Osteoblast (primary cell): ENCODE measurements at regions not wholly inside any gene's neighbourhood (a gene's known extent, or its start where the extent isn't known, plus 50 kb on each side); places are given as distances from the start of the nearest gene placed in this dataset.
"Not testable (repeated sequence)": the region's sequence is repeated elsewhere in the genome, so short reads cannot be mapped to it uniquely, and the experiment has no call there.

Experiments used
- DNase-seq: peaks from one replicate; pipeline ENCODE4 v3.0.0; 2011; ENCODE audit warnings: low spot score, mixed read lengths; ENCODE audit not compliant: insufficient read length; ENCODE audit errors: missing footprints
- H2AFZ ChIP-seq: 2 replicates; pipeline ENCODE4 v1.6.0; 2011; ENCODE audit warnings: mild to moderate bottlenecking, low read length
- H3K27ac ChIP-seq: 2 replicates; pipeline ENCODE4 v1.5.1; 2011; ENCODE audit warnings: mild to moderate bottlenecking, low read depth, low read length, moderate library complexity
- H3K27me3 ChIP-seq: 2 replicates; pipeline ENCODE4 v1.6.0; 2012; ENCODE audit warnings: mild to moderate bottlenecking, control low read depth, inconsistent platforms, low read length, moderate library complexity; ENCODE audit not compliant: insufficient read depth
- H3K36me3 ChIP-seq: 2 replicates; pipeline ENCODE4 v1.5.1; 2011; ENCODE audit warnings: mild to moderate bottlenecking, low read length, control low read depth, moderate library complexity; ENCODE audit not compliant: insufficient read depth
- H3K4me1 ChIP-seq: 2 replicates; pipeline ENCODE4 v1.5.1; 2011; ENCODE audit warnings: mild to moderate bottlenecking, low read length, control low read depth, moderate library complexity; ENCODE audit not compliant: insufficient read depth
- H3K4me2 ChIP-seq: 2 replicates; pipeline ENCODE4 v1.6.0; 2011; ENCODE audit warnings: mild to moderate bottlenecking, low read length; ENCODE audit not compliant: insufficient read depth
- H3K4me3 ChIP-seq: fragments of 200-600 bp; sonication (generic); 3 replicates; pipeline ENCODE4 v1.5.1; 2012; ENCODE audit warnings: mild to moderate bottlenecking, low read length, inconsistent platforms; ENCODE audit not compliant: insufficient read depth
- H3K79me2 ChIP-seq: 2 replicates; pipeline ENCODE4 v1.6.0; 2012; ENCODE audit warnings: mild to moderate bottlenecking, low read length, control low read depth, inconsistent platforms; ENCODE audit not compliant: insufficient read depth
- H3K9me3 ChIP-seq: 2 replicates; pipeline ENCODE4 v1.5.1; 2011; ENCODE audit warnings: low read depth, low read length, control low read depth
- H4K20me1 ChIP-seq: 2 replicates; pipeline ENCODE4 v1.6.0; 2012; ENCODE audit warnings: mild to moderate bottlenecking, low read length, control low read depth; ENCODE audit not compliant: insufficient read depth
- CTCF ChIP-seq: IDR thresholded peaks from 2 replicates; pipeline ENCODE4 v1.5.1; 2011; ENCODE audit warnings: mild to moderate bottlenecking, low read depth, low read length, moderate library complexity; ENCODE audit errors: extremely low read depth

GRCh38 chr14:106179761-106180160 lies 653.4 kb downstream of the TMEM121 start:
- Histone ChIP-seq H3K9me3 (no peaks in the 10 kb centered on the region), H3K27ac (no peak overlapping the region), H3K4me2 (no peak overlapping the region), H4K20me1 (no peaks in the 10 kb centered on the region), H3K27me3 (no peaks in the 10 kb centered on the region), H3K36me3 (no peaks in the 10 kb centered on the region), H3K4me1 (no peaks in the 10 kb centered on the region), H3K4me3 (no peak overlapping the region), H3K79me2 (no peaks in the 10 kb centered on the region), H2AFZ (no peak overlapping the region)
- no peak for TF ChIP-seq CTCF
- DNase-seq, result no peak

GRCh38 chr14:106184771-106185170 lies 658.4 kb downstream of the TMEM121 start:
- DNase-seq, H3K36me3 ChIP-seq, H3K4me3 ChIP-seq, H3K79me2 ChIP-seq, H2AFZ ChIP-seq, H3K4me1 ChIP-seq, H3K9me3 ChIP-seq, H3K4me2 ChIP-seq, H3K27me3 ChIP-seq, H3K27ac ChIP-seq, H4K20me1 ChIP-seq: not testable (repeated sequence)

GRCh38 chr14:106185174-106185836 lies 658.9 kb downstream of the TMEM121 start:
- H3K9me3 ChIP-seq, H3K36me3 ChIP-seq, H3K4me1 ChIP-seq, H3K27me3 ChIP-seq, H2AFZ ChIP-seq, DNase-seq, H4K20me1 ChIP-seq, H3K79me2 ChIP-seq, H3K4me3 ChIP-seq, H3K27ac ChIP-seq, H3K4me2 ChIP-seq: not testable (repeated sequence)

- Histone ChIP-seq H3K27me3 (no peaks in the 10 kb centered on the region), H3K79me2 (no peaks in the 10 kb centered on the region), H3K4me2 (no peak overlapping the region), H4K20me1 (no peaks in the 10 kb centered on the region), H3K27ac (no peak overlapping the region), H3K9me3 (no peaks in the 10 kb centered on the region), H3K4me3 (no peak overlapping the region), H3K36me3 (no peaks in the 10 kb centered on the region), H3K4me1 (no peaks in the 10 kb centered on the region), H2AFZ (no peak overlapping the region)
- no peak for TF ChIP-seq CTCF
- no peak for DNase-seq
These were observed 659.5 kb downstream of the TMEM121 start for GRCh38 chr14:106185837-106186233.

- Histone ChIP-seq H3K4me2 (no peak overlapping the region), H3K79me2 (no peaks in the 10 kb centered on the region), H3K27me3 (no peaks in the 10 kb centered on the region), H3K4me3 (no peak overlapping the region), H4K20me1 (no peaks in the 10 kb centered on the region), H2AFZ (no peak overlapping the region), H3K36me3 (no peaks in the 10 kb centered on the region), H3K4me1 (no peaks in the 10 kb centered on the region), H3K27ac (no peak overlapping the region), H3K9me3 (no peaks in the 10 kb centered on the region)
- TF ChIP-seq CTCF, result no peak
- DNase-seq, result no peak
These were observed 660.8 kb downstream of the TMEM121 start for GRCh38 chr14:106187216-106187615.

- not testable (repeated sequence) for H3K27me3 ChIP-seq, H3K79me2 ChIP-seq, H3K4me2 ChIP-seq, H3K4me1 ChIP-seq, H3K4me3 ChIP-seq, H3K27ac ChIP-seq, H3K36me3 ChIP-seq, H4K20me1 ChIP-seq, DNase-seq, H2AFZ ChIP-seq, H3K9me3 ChIP-seq
These were observed 666.3 kb downstream of the TMEM121 start for GRCh38 chr14:106192701-106193100.

- H4K20me1 ChIP-seq, H3K27ac ChIP-seq, H3K4me1 ChIP-seq, H3K36me3 ChIP-seq, H3K4me3 ChIP-seq, DNase-seq, H3K9me3 ChIP-seq, H3K27me3 ChIP-seq, H2AFZ ChIP-seq, H3K79me2 ChIP-seq, H3K4me2 ChIP-seq: not testable (repeated sequence)
These were observed 670.1 kb downstream of the TMEM121 start for GRCh38 chr14:106196459-106196858.
